Lower lobe of right lung (tissue), 2 donors: ENCODE measurements at regions not wholly inside any gene's neighbourhood (a gene's known extent, or its start where the extent isn't known, plus 50 kb on each side); places are given as distances from the start of the nearest gene placed in this dataset.

Source experiments
- ATAC-seq, 2 donors: fragments of 200-7000 bp; cut with Tn5 transposase; one replicate each; pipeline ENCODE4 v1.9.1; 2020 to 2022; ENCODE audit warnings: mild to moderate bottlenecking in 2 of 2, moderate library complexity in 2 of 2
- DNase-seq: peaks from one replicate; pipeline ENCODE4 v3.0.0-alpha.2; 2020
- H3K27ac ChIP-seq: fragments of 200-600 bp; one replicate; pipeline ENCODE4 v1.8.0; 2022
- H3K27me3 ChIP-seq: fragments of 200-600 bp; one replicate; pipeline ENCODE4 v1.8.0; 2022; ENCODE audit warnings: low read depth
- H3K36me3 ChIP-seq: fragments of 200-600 bp; one replicate; pipeline ENCODE4 v1.8.0; 2022; ENCODE audit warnings: mild to moderate bottlenecking
- H3K4me1 ChIP-seq: fragments of 200-600 bp; one replicate; pipeline ENCODE4 v1.8.0; 2022
- H3K4me3 ChIP-seq: fragments of 200-600 bp; one replicate; pipeline ENCODE4 v1.8.0; 2022; ENCODE audit warnings: mild to moderate bottlenecking
- H3K9me3 ChIP-seq: fragments of 200-600 bp; one replicate; pipeline ENCODE4 v1.8.0; 2022
- CTCF ChIP-seq: fragments of 200-600 bp; IDR thresholded peaks from one replicate; pipeline ENCODE4 v1.8.0; 2022; ENCODE audit warnings: antibody characterized with exemption, mild to moderate bottlenecking
- intact Hi-C: fragments of 100-400 bp; cut with DNase I; formaldehyde crosslinking; loops from one replicate; pipeline ENCODE4 v1.11.0; 2022
- donor health status: DM: no; HTN: yes; CAD: no; lungs with severe emphysema.

GRCh38 chrX:42900947-42901346, 123.0 kb upstream of the PPP1R2C start:
- ATAC-seq (no peak), DNase-seq (no peak)
- TF ChIP-seq CTCF, result no peak
- Histone ChIP-seq H3K36me3 (no peaks in the 10 kb centered on the region), H3K9me3 (no peaks in the 10 kb centered on the region), H3K4me1 (no peaks in the 10 kb centered on the region), H3K4me3 (no peak overlapping the region), H3K27ac (no peak overlapping the region), H3K27me3 (no peaks in the 10 kb centered on the region)
- intact Hi-C loops, result no loop called here

GRCh38 chrX:42902513-42902912, 124.5 kb upstream of the PPP1R2C start:
- intact Hi-C loops, result no loop called here
- Histone ChIP-seq H3K27me3 (no peaks in the 10 kb centered on the region), H3K27ac (no peak overlapping the region), H3K9me3 (no peaks in the 10 kb centered on the region), H3K36me3 (no peaks in the 10 kb centered on the region), H3K4me1 (no peaks in the 10 kb centered on the region), H3K4me3 (no peak overlapping the region)
- no peak for TF ChIP-seq CTCF
- no peak for DNase-seq
- ATAC-seq, result no peak

- no peaks in the 10 kb centered on the region for H3K4me1 ChIP-seq
- H3K36me3 ChIP-seq, result no peaks in the 10 kb centered on the region
- no peak for ATAC-seq
- no peaks in the 10 kb centered on the region for H3K27me3 ChIP-seq
- no peak overlapping the region for H3K27ac ChIP-seq
- intact Hi-C loops, result no loop called here
- H3K4me3 ChIP-seq, result no peak overlapping the region
- TF ChIP-seq CTCF, result no peak
- H3K9me3 ChIP-seq, result no peaks in the 10 kb centered on the region
- no peak for DNase-seq
These were observed 142.8 kb upstream of the PPP1R2C start for GRCh38 chrX:42920752-42921151.

- no peaks in the 10 kb centered on the region for H3K9me3 ChIP-seq
- no peak overlapping the region for H3K27ac ChIP-seq
- no peaks in the 10 kb centered on the region for H3K36me3 ChIP-seq
- H3K27me3 ChIP-seq, result no peaks in the 10 kb centered on the region
- intact Hi-C loops, result no loop called here
- no peak for TF ChIP-seq CTCF
- H3K4me3 ChIP-seq, result no peak overlapping the region
- ATAC-seq (no peak), DNase-seq (no peak)
- no peaks in the 10 kb centered on the region for H3K4me1 ChIP-seq
These were observed 152.1 kb upstream of the PPP1R2C start for GRCh38 chrX:42930071-42930470.

- ATAC-seq (no peak), DNase-seq (no peak)
- Histone ChIP-seq H3K27me3 (no peaks in the 10 kb centered on the region), H3K4me3 (no peak overlapping the region), H3K36me3 (no peaks in the 10 kb centered on the region), H3K4me1 (no peaks in the 10 kb centered on the region), H3K9me3 (no peaks in the 10 kb centered on the region), H3K27ac (no peak overlapping the region)
- intact Hi-C loops, result no loop called here
- TF ChIP-seq CTCF, result no peak
These were observed 153.0 kb upstream of the PPP1R2C start for GRCh38 chrX:42930951-42931350.

GRCh38 chrX:42933187-42933586, 155.2 kb upstream of the PPP1R2C start:
- no peak for TF ChIP-seq CTCF
- Histone ChIP-seq H3K27ac (no peak overlapping the region), H3K9me3 (no peaks in the 10 kb centered on the region), H3K36me3 (no peaks in the 10 kb centered on the region), H3K4me3 (no peak overlapping the region), H3K4me1 (no peaks in the 10 kb centered on the region), H3K27me3 (no peaks in the 10 kb centered on the region)
- intact Hi-C loops, result no loop called here
- no peak for DNase-seq
- ATAC-seq, result no peak
